HG03469 (cell line): ENCODE measurements at regions not wholly inside any gene's neighbourhood (a gene's known extent, or its start where the extent isn't known, plus 50 kb on each side); places are given as distances from the start of the nearest gene placed in this dataset.

ENCODE experiments used
- ATAC-seq: cut with Tn5 transposase; IDR thresholded peaks from one replicate; pipeline ENCODE4 v1.9.1; 2021; ENCODE audit warnings: mild to moderate bottlenecking, moderate library complexity, moderate number of reproducible peaks; ENCODE audit not compliant: unreplicated experiment

GRCh38 chr4:107192601-107193000 lies 156.5 kb upstream of the DKK2 start:
- ATAC-seq = no peak

DNA sequence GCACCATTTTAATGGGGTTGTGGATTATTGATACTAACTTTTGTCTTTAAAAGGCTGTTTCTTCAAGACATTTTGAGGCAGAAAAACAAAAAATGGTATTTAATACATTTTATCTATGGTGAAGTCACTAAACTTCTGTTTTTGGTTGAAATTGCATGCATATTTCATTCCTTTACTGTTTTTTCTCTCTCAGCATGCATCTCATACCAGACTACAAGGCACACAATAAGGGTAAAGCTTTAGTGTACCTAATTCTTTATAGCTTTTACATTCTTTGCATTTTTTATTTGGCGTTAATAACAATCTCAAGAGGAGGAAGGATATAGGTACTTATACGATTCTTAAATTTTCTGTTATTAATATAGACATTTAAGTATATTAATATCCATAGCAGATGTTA lies 151.0 kb upstream of the DKK2 start:
- no peak for ATAC-seq

GRCh38 chr4:107183155-107183774 lies 147.2 kb upstream of the DKK2 start:
- peak; percentile 97 for ATAC-seq

GRCh38 chr4:107182347-107182746 lies 146.2 kb upstream of the DKK2 start:
- ATAC-seq = no peak

DNA sequence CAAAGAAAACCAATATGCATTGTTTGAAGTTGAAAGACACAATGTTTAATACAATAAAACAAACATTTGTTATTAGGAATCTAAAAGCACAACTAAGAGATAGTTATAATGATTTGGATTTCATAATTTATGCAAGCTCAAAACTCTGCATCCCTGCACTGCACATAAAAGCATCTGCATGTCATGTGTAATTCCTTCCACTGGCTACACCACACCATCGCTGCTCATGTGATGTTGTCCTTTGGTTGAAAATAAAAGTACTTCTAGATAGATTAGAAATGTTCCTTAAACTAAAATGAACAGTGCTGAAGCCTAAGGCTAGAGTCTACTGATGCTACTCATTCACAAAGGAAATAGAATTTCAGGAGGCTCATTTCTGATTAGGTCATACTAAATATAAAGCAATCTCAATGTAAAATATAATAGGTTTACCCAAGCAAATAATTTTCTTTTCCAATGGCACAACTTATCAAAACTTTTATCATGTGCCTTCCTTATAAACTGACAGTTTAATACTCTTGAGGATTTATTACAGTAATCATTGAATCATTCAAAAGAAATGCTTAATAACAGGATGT lies 130.8 kb upstream of the DKK2 start:
- ATAC-seq = no peak

DNA sequence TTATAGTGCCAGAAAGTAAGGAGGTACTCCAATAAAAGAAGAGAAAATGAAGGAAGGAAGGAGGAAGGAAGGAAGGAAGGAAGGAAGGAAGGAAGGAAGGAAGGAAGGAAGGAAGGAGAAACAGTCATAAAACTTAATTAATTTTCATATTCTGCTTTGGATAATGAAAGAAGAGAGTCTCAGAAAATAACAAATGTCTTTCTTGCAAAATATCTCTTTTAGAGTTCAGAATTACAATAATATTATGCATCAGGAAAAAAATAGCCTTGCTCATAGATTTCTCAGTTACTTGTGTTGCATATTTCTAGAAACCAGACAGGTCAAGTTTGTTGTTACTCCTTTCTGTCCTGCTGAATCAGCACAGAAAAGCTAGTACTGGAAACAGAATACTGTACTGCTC lies 130.1 kb upstream of the DKK2 start:
- no peak for ATAC-seq

GRCh38 chr4:107164962-107165475 lies 128.9 kb upstream of the DKK2 start:
- no peak for ATAC-seq

DNA sequence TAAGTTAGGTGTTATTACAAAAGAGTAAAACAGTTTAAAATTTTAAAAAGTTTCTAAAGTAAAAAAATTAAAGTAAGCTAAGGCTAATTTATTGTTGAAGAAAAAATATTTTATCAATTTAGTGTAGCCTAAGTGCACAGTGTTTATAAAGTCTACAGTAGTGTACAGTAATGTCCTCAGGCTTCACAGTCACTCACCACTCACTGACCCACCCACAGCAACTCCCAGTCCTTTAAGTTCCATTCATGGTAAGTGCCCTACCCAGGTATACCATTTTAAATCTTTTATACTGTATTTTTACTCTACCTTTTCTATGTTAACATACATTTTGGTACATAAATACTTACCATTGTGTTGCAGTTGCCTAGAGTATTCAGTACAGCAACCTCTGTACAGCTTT lies 120.3 kb upstream of the DKK2 start:
- ATAC-seq = no peak

DNA sequence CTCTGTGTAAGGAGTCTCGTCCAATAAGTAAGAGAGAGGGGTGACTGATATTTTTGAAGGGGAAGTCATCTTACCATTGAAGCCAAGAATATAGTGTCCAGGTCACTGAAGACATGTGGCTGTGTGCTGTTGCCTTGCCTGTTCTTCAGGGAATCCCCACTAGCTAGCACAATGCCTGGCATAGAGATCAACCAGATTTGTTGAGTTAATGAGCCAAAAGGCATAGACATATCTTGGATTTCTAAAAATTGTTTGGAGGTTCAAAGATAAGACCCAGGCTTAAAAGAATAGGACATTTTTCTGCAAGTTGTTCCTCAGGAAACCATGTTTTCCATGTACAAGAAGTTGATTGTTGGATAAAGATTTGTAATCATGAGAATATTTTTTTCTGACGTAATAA lies 119.3 kb upstream of the DKK2 start:
- ATAC-seq = no peak

DNA sequence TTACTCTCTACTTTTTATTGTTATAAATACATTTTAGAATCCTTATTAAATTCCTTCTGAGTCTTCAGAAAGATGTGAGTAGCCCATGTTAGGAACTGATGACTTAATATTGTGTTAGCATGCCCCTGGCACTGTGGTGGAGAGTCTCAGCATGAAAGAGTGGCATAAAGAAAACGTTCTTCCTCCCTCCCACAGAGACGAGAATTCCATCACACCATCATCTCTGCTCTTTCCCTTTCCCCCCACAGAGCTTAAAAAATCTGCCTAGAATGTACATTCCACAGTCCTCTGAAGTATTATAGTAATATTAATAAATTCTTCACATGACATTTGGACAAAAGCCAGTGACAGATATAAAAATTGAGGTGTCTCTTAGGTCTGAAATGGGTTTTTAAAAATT lies 117.8 kb upstream of the DKK2 start:
- no peak for ATAC-seq

DNA sequence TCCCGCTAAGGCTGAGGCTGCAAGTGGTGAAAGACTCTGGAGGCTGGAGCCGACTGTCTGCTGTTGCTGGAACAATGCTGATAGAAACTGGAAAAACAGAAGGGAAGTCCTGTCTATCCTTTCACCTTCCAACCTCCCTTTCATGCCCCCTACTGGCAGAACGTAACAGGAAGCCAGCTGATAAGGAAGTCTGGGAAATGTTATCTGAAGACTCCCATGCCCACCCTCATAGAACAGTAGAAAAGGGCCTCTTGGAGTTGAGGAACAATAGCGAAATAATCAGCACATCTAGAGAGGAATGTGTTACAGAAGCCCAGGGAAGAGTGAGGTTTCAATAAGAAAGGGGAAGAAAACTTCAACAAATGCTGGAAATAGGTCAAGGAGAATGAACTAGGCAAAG lies 117.1 kb upstream of the DKK2 start:
- no peak for ATAC-seq

GRCh38 chr4:107151173-107151572 lies 115.1 kb upstream of the DKK2 start:
- ATAC-seq = no peak

DNA sequence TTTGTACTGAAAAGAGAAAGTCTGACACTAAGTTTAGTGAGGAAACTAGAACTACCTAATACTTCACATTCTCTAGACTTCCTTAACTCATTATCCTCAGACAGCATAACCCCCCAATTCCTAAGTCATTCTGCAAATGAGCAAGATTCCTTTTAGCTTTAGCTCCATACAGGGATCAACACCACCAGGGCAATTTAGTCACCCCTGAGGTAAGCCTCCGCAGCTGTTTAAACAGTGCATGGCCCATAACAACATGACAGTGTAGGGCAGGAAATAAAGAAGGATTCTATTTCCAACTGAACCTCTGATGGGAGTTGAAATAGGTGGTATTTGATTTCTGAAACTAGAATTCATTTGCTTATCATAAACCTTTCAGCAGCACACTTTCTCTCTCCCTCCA lies 112.8 kb upstream of the DKK2 start:
- ATAC-seq = no peak

DNA sequence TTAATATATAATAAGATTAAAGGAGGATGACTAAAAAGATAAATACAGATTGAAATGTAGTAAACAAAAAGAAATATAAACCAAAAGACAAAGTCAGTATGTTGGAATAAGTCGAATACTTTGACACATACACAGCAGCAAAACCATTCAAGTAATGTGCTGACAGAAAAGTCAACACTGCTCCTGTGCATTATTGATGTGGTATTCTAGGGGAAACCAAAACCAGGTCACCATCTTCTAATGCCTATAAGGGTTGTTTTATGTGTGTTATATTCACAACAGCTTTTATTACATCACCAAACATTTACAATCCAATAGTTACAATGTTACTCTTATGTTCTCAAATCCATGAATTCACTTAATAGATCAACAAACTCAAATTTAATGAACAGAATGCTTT lies 111.8 kb upstream of the DKK2 start:
- no peak for ATAC-seq

DNA sequence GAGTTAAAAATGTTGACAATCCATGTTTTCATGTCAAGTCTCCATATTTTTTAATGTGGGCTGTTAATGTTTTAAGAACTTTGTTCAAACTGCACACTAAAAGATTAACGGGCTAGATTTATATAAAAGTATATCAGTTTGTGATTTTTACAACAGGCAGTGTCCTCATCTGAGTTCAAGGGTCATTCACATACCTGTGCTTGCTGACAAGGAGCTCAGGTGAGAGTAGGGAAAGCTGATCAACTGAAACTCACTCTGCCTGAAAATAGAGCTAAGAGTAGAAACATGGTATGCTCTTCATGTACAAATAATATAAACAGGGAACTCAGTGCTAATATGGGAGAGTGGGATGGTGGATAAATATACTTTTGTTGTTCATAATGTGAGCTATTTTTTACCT lies 102.3 kb upstream of the DKK2 start:
- no peak for ATAC-seq

GRCh38 chr4:107133965-107134653 lies 98.0 kb upstream of the DKK2 start:
- no peak for ATAC-seq

DNA sequence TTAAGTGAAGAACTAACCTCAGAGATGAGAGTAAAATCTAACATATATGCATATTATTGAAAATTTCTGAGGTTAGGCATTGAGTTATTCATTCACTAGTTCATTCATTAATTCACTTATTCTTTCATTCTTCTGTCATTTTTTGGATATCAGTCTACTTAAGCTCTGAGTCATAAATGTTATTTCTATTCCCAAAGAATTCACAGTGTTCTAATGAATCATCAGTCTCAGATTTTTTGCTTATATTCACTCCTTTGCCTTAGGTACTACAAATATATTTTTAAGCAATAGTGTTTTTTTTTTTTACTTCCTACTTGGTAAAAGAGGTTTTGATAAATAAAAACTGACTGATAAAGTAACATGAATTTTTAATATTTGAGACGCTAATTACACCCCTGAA lies 95.2 kb upstream of the DKK2 start:
- ATAC-seq = no peak

DNA sequence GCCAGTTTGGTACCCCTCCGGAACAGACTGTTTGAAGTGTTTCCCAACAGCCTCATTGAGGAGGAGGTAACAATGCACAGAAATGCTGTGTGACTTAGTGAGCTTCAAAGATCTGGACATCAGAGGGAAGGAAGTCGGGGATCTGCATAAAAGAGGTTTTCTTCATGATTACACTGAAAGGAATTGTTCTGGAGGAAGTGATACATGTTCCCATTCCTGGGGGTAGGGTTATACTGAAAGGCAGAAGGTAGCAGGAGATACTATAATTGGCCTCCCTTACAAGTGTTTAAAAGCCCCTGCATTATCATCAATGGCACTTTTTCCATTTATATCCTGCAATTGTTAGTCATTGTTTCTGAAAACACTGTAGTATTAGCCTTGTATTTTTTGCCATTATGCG lies 94.0 kb upstream of the DKK2 start:
- no peak for ATAC-seq

DNA sequence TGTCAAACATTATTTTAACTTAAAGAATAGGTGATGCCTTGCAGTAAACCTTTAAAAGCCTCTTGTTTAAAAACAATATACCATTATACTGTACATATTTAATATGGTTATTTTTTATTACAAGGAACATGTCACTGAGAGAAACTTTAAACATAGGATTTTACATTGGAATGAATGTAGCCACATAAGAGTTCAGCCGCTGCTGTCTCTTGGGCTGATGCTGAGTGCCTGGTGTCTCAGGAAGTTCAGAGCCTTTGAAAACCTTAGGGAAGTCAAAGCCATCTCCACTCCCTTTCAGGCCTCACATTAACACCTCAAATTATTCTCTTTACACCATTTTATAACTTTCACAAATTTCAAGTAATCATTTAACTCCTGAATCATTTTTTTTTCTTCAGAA lies 93.5 kb upstream of the DKK2 start:
- ATAC-seq = no peak

- ATAC-seq = no peak
These were observed 93.0 kb upstream of the DKK2 start for GRCh38 chr4:107129076-107129475.

DNA sequence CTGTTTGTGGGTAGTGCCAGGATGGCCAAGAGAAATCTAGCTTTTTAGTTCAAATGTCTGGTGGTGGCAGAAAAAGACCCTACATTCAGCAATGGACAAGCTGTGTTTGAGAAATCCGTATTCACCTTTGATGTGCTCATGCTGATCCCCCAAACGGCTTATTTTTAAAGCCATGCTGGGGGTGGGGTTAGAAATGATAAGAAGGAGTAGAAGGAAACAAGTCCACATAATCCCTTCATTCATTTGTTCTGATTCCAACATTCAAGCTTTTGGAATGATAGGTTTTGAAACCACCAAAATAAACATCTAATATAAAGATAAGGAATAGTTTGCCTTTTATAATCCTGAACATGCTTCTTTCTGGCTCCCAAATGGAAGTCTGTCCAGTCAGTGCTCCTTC lies 92.0 kb upstream of the DKK2 start:
- no peak for ATAC-seq

DNA sequence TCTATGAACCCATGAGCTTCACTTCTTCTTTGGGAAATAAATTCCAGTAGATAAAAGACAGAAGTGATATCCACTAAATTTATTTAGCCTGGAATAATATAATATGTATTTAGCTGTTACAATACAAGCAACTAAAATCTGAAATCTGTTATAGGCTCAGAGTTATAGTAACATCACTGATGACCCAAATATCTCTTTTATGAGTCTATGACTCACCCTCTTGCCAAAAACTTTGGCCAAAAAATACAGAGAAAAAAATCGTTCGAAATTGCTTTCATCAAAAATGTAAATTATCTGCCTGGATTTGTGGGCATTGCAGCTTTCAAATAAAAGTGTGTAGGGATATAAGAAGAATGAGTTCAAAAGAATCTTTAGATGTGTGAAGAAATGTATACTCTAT lies 89.4 kb upstream of the DKK2 start:
- ATAC-seq = no peak
